ENCODE measurements at regions not wholly inside any gene's neighbourhood (a gene's known extent, or its start where the extent isn't known, plus 50 kb on each side); places are given as distances from the start of the nearest gene placed in this dataset.

GRCh38 chr11:79922641-79923040 lies 481.8 kb upstream of the TENM4 start:
- TF ChIP-seq, protein P1, sequence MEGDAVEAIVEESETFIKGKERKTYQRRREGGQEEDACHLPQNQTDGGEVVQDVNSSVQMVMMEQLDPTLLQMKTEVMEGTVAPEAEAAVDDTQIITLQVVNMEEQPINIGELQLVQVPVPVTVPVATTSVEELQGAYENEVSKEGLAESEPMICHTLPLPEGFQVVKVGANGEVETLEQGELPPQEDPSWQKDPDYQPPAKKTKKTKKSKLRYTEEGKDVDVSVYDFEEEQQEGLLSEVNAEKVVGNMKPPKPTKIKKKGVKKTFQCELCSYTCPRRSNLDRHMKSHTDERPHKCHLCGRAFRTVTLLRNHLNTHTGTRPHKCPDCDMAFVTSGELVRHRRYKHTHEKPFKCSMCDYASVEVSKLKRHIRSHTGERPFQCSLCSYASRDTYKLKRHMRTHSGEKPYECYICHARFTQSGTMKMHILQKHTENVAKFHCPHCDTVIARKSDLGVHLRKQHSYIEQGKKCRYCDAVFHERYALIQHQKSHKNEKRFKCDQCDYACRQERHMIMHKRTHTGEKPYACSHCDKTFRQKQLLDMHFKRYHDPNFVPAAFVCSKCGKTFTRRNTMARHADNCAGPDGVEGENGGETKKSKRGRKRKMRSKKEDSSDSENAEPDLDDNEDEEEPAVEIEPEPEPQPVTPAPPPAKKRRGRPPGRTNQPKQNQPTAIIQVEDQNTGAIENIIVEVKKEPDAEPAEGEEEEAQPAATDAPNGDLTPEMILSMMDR (IDR thresholded peaks at IDR 0.05): no peak
- no peak for TF ChIP-seq POLR2A (IDR thresholded peaks at IDR 0.05)

Data from sigmoid colon (tissue), 3 donors.